ENCODE measurements at regions not wholly inside any gene's neighbourhood (a gene's known extent, or its start where the extent isn't known, plus 50 kb on each side); places are given as distances from the start of the nearest gene placed in this dataset.

DNA sequence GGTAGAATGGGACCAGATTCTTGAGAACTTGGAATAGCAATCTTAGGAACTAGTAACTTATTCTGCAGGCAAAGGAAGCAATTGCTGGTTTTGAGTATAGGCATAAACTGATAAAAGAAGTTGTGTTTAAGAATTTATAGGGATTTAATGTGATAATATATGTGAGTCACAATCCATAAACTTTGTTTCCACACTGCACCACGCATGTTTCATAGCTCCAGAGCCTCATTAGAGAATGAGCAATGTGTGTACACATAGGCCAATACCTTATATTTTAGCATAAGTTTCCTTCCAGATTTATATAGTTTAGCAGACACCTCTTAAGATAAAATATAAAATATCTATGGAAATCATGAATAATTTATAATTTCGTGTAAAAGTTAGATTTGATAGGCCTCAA lies 175.5 kb upstream of the SEMA3A start:
- DNase-seq: no peak

DNA sequence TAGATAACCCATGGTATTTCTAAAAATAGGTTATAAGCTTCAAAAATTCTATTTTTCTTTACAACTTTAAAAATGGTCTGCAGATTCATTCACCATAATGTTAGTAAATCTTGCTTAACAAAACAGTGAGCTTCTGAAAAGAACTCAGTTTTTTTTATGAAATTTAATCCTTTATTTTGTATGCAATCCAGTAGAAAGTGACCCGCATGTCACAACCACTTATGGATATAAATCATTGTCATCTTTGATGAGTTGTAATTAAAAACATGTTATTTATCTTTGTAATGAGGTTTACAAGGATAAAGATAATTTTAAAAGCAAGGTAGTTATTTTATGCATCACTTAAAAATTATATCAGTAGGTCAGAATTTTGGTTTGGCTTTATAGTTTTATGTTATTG lies 173.5 kb upstream of the SEMA3A start:
- no peak for DNase-seq

DNA sequence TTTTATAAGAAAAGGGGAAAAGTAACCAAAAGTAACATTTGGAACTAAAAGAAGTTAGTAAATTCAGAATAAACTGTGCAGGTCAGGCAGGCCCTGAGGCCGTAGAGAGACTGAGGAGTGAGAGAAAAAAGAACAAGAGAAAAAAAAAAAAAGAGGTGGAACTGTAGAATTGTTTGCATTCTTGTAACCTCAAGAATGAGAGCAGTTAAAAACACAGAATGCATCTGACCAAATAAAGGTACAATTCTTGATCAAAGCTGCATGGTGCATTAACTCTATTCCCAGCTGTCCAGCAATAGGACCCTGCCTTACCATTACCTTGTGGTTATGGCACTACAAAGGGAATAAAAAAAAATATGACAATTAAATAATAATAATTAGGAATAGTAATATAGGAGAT lies 170.1 kb upstream of the SEMA3A start:
- DNase-seq: no peak

DNA sequence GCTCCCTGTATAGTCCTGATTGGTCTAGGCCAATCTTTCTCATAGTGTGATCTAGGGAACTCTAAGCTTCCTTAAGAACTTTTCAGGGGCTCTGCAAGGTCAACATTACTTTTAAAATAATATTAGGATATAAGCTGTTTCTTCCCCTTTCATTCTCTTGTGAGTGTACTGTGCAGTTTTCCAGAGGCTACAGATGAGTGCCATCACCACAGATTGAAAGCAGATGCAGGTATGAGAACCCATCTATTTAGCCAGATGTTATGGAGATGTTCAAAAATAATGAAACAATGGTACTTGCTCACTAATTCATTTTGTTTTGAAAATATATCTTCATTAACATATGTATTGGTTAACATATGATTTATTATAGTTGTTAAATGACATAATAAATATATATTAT lies 169.2 kb upstream of the SEMA3A start:
- DNase-seq: no peak

DNA sequence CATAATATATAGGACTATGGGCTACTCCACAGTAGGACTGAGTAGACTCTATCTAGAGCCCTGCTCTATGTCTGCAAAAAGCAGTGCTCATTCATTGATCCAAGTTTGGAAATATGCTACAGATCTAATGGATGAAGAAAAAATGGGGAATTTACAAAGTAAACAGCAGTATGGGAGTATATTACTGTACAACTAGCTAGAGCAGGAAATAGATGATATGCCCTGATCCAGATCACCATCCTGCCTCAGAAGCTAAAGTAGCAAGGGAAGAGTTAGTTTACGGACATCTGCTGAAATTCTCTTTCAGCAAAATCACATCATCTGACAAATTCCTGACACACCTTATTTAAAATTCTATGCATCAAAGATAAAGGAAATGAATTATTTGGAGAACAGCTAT lies 168.2 kb upstream of the SEMA3A start:
- DNase-seq: no peak

DNA sequence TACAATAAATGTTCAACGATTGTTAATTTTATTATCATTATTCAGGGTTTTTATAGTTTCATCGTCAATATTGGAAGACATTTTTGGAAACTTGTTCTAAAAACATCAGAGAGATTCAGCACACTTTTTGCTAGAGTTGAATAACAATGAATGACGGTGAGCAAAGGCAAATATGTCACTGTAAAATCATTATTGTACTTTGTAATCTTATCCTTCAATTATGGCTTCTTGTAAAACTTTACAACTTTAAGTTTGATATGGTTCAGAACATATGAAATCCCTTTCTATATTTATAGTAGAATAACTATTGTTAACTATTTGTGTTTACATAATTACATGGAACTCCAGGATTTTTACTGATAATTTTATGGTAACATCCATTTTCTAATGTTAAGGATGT lies 167.8 kb upstream of the SEMA3A start:
- DNase-seq: no peak

DNA sequence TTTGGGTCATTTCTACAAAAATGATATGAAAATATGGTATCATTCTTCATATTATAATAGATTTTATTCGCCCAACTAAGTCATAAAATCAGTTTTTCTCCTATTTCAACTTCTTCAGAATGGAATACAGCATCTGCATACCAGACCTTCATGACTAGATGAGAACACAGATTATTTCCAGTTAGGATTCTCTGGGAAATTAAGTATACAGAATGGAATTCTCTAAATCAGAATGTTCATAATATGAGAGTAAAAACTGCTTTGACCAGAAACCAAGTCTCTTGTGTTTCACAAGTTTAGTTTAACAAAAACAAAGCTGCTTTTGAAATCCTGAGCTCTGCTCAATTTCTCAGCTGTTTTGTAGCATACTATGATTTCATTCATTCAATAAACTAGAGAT lies 160.3 kb upstream of the SEMA3A start:
- DNase-seq: no peak

DNA sequence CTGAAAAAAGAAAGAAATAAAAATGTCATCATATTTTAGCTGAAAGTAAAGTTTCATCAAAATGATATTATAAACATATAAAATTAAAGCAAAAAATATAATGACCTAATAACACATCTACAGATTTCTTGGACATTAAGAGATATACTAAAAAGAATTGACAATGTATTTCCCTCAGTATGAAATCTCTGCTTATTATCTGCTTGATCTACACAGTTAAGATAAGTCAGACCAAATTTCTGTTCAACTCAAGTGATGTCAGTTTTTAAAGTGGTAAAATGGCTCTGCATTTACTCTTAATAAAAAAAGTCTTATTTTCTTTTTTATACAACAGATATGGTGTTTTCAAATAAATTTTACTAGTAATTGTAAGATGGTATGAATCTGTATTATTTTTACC lies 159.4 kb upstream of the SEMA3A start:
- DNase-seq: no peak

DNA sequence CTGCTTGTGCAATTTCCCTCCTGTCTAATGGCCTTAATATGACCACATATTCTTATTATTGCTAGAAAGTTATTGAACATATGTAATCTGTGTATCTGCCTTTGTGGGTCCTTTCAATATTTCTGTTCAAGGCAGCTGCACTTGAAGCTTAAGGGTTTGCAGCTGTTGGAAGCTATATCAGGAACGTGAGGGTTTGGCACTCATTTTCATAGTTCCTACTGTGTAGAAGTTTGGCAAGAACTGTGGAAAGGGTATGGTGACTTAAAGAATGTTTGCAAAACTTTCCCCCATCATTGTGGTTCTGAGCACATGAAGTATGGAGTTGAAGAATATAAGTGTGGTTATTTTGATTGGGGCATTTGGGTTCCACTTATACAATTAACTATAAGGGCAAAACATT lies 144.7 kb upstream of the SEMA3A start:
- DNase-seq: no peak

DNA sequence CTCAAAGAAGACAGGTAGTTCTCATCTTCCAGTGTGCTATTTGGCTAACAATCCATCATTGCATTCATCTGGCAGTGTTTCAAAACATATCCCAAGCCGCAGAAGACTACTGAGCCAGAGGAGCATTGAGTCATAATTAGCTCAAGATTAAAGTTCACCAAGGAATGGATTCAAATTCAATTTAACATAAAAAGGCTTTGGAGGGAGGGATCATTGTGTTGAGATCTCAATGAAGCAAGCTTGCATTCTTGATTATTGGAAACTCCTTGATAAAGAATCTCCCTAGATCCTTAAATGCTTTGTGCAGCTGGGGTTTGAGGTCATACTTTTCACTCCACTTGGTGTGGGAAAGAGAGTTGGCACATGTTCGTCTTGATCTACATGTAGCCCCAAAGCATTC lies 142.8 kb upstream of the SEMA3A start:
- DNase-seq: no peak

DNA sequence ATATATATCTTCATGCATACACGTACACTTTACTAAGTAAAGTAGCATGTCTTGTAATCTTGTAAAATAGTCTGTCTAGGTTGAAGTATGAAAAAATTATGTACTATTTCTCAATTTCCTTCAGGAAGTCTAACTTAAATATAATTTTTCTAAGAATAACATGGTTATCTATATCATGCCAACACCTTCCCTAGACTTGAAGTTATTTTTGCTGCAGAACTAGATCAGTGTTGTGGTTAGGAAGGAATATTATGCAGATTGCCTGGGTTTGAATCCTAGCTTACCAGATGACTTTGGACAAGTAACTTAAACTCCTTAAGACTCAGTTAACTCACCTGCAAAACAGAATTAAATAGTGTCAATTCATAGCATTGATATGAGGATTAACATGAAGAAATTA lies 142.2 kb upstream of the SEMA3A start:
- DNase-seq: no peak

DNA sequence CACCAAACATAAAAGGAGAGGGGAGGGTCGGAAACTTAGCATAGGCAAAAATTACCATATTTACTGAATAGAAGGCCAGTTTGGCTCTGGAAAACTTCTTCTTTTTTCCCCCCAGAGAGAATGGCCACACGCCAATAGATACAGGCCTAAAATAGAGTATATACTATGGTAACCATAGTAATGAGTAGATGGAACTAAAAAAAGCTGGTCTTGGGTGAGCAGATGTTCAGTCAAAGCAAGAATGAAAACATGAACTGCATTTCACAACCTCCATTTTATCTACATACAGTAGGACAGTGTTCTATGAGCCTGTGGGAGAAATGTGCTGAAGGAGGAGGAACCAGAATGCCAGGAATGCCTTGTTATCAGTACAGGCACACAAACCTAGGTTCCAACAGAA lies 141.7 kb upstream of the SEMA3A start:
- DNase-seq: no peak

DNA sequence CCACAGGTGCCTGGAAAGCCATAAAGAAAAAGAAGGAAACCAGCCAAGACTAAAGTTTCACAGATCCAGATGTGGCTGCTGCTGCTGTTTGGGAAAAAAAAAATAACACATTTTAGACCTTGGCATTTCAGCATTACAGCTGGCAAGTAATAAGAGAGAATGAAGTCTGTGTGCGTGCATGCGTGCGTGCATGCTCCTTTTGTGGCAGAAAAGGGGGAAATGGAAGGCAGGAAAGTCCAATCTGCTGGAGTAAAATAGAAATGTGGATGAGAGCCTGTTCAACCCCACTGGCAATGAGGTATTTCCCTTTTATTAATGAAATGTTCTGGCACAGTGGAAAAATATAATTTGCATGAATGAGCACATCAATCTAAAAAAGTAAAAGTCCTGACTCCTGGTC lies 137.0 kb upstream of the SEMA3A start:
- no peak for DNase-seq

DNA sequence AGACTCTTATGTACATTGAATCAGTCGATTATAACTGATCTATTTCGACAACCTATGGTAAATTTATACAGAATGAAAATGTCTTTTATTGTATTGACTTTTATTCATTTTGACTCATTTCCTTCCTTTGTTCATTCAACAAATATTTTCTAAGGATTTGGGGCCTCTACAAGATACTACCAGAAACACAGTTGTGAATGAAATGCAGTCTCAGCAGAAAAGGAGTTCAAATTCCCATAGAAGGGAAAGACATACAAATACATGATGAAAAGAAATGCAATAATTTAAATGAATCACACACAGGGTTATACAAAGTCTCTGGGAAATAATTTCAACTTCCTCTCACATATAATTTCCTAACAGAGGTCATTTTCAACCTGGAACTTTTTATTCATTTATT lies 134.0 kb upstream of the SEMA3A start:
- DNase-seq: no peak

DNA sequence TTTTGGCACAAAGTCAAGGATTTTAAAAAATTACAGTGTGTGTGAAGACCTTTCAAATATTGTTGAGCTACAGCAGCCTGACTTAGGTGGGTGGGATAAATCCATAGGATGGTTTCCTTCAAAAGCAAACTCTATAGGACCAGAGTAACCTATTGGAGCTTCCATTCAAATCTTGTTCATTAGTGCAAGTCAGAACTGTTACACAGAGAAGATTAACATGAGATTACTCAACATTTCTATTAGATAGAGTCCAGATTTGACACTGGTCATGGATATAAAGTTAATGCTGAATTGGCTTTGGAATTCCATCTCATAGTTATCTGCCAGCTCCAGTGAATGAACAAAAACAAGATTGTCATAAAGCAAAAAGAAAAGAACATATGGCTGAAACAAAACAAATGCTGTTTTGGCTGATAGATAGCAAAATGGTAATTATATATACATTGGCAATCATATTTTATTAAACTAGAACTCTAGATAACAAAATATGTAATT lies 129.6 kb upstream of the SEMA3A start:
- DNase-seq: no peak

DNA sequence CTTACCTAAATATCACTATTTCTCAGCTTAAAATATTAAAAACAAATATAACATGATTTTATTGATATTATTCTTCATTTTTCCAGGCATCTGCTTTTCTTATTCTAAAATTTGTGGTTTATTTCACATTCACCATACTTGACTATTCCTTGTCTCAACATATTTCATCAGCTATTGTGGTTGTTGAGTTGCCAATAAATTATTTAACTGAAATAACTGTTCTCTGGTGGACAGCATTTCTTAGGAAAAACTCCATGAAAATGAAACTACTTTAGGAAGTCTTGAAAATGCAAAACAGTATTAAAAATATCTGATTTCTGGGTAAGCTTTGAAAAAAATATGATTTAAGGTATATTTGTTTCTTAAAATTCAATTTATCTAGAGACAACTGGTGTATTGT lies 122.9 kb upstream of the SEMA3A start:
- no peak for DNase-seq

DNA sequence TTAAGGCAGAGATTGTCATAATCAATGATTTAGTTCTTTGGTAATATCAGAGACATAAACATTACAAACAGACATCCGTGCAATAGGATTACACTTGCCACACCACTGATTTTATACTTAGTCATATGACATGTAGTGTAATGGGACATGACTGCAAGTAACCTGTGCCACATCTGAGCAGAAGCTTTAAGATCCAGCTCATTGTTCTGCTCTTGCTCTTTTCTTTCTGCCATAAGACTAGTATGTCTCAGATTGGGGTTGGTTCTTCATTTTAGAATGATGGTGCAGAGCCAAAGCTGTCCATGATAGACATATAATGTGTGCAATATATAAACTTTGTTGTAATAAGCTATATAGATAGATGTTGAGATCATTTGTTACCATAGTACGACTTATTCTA lies 119.7 kb upstream of the SEMA3A start:
- DNase-seq: no peak

DNA sequence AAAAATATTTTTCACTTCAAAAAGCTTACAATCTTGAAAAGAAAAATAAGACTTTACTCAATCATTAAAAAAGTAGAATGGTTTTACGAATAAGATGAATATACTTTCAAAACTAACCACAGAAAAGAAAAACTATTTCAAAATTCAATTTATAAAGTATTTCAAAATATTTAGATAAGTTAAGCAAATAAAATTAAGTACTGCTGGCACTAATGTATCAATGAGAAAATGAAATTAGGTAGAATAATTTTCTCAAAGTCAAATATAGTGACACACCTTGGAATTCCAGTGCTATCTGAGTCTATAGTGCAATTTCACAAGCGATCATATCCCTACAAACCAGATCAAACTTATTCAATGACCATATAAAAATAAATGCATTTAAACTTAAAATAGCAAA lies 109.8 kb upstream of the SEMA3A start:
- DNase-seq: no peak

DNA sequence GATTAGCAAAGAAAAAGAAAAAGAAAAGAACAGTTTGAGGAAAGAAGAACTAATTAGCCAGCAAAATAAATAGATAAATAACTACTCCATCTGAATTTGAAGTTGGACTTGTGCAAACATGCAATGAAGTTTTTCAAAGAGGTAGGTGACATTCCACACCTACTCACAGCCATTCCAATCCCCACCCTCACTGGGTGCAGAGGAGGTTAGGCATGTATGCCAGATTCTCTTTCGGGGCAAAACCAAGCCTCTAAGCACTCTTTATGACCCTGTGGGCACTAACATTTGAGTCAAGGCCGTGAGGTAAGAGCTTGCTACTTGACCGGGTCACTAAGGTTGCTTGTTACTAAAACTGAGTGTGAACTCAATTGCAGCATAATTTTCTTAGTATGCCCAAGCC lies 108.4 kb upstream of the SEMA3A start:
- DNase-seq: no peak

DNA sequence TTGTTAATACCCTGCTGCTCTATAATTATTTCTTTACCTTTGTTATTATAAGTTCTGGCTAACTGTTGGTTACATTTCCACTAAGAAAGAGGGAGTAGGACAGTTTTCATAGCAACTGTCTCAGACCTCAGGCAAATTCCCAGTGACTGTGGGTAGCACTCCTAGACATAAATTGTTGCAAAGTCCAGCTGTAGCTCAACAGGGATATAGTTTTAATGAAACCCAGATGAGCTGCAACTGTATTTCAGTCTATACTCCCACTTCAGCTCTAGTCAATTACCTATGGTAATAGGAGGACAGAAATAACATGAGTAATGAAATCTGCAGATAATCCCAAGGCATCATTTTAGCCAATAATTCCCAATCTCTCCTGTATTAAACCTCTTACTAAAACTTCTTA lies 103.0 kb upstream of the SEMA3A start:
- DNase-seq: no peak

DNA sequence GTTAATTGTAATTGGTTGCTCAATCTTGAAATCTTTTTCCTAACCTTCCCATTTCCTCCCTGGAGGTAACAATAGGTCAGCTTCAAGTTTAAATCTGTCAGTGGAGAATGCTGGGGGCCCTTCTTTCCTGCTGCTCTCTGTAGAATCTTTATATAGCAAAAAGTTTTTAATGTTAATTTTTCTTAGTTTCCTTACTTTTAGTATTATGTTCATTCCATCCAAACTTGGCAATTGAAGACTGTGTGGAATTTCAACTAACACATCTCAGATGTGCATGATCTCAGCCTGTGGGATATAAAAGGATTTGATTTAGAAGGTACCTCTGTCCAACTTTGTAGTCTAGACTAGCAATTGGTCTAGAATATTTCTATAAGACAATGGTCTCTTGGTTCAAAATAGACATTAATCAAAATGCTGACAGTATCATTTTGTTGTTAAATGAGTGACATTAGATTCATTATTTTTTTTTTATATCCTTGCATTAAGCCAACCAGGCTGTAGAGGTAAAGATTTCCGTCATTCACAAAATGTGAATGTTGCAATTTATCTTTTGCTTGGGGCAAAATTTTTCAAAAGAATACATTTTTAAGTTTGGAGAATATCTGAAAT lies 100.4 kb upstream of the SEMA3A start:
- no peak for DNase-seq

DNA sequence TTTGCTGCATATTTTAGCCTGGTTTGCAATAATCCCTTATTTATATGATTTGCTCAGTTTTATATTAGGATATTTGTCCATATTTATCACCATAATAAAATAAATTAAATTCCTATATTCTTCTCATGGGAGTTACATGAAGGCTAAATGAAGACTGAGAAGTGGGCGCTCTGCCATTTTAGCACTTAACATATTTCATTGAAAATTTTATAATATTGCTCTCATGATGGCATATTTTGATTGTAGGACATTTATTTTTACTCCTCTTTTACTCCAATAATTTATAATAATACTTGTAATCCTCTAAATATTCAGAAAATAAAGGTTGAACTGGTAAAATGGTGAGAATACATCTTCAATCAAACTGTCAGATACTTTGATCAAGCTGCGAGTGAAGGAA lies 99.8 kb upstream of the SEMA3A start:
- no peak for DNase-seq

DNA sequence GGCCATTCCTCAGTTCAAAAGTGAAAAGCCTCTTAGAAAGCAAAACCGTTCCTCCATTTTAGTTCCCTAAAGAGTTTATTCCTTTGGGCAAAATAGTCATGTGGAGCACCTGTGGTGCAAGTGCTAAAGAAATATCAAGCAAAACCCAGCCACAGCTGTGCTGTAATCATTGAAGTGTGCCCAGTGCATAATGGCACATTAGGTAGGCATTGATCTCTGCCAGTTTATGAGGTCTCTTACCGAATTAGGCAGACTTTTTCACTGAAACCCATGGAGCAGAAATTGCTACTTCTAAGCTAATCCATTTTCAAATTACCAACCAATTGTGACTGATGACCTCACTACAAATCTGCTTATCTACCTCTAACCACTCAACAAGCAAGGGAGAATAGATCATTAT lies 97.2 kb upstream of the SEMA3A start:
- DNase-seq: peak; percentile 73

DNA sequence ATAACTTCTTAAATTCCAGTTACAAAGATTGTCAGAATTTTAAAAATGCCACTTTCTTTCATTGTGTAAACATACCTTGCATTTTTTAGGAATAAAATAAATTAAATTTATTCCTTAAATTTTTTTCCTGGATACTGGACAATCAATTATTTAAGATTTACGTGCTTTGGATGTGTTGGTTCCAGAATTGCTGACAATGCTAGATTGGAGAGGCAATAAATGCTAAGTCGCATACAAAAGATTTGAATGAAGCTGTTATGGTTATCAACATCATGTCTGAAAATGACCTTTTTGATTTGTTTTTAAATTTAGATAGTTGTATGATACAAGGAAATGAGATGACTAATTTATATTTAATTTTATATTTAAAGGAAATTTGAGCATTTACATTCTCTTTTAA lies 89.2 kb upstream of the SEMA3A start:
- DNase-seq: no peak

DNA sequence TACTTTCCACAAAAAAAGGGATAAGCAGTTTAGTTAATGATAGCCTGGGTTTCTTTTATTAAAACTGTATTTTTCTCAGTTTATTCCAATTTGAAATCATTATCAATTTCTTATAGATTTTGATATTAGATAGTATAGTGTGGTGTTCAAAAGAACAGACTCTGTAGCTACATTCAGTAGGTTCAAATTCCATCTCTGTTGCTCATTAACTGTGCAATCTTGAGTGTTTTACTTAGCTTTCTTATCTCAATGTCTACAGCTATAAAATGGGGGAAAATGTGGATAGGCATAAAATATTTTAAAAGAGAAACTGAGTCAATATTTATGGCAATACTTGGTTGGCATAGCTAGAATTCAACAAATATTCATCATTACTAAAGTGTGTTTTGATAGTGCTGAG lies 86.9 kb upstream of the SEMA3A start:
- no peak for DNase-seq
